NCI-H2171 (cell line): ENCODE measurements at regions not wholly inside any gene's neighbourhood (a gene's known extent, or its start where the extent isn't known, plus 50 kb on each side); places are given as distances from the start of the nearest gene placed in this dataset.
"Not testable (repeated sequence)": the region's sequence is repeated elsewhere in the genome, so short reads cannot be mapped to it uniquely, and the experiment has no call there.

Experiments used
- DNase-seq: peaks from one replicate; lab custom pipeline; 2025; lab: John Stamatoyannopoulos, UW

GRCh38 chr12:58310809-58311622 is 369.6 kb downstream of the ATP23 start:
- DNase-seq, result no peak

GRCh38 chr12:58313091-58313855 is 371.9 kb downstream of the ATP23 start:
- DNase-seq, result no peak

- DNase-seq, result no peak
These were observed 373.2 kb downstream of the ATP23 start for GRCh38 chr12:58314610-58315009.

GRCh38 chr12:58316926-58317325 is 375.6 kb downstream of the ATP23 start:
- no peak for DNase-seq

GRCh38 chr12:58321414-58321813 is 380.0 kb downstream of the ATP23 start:
- DNase-seq, result no peak

GRCh38 chr12:58323676-58324075 is 382.3 kb downstream of the ATP23 start:
- DNase-seq, result no peak

- DNase-seq, result no peak
These were observed 384.2 kb downstream of the ATP23 start for GRCh38 chr12:58325561-58325960.

- DNase-seq, result no peak
These were observed 385.2 kb downstream of the ATP23 start for GRCh38 chr12:58326534-58326933.

- not testable (repeated sequence) for DNase-seq
These were observed 395.3 kb downstream of the ATP23 start for GRCh38 chr12:58336581-58337242.

GRCh38 chr12:58337539-58337938 is 396.2 kb downstream of the ATP23 start:
- DNase-seq, result not testable (repeated sequence)

- peak; percentile 93 for DNase-seq
These were observed 400.4 kb downstream of the ATP23 start for GRCh38 chr12:58341791-58342190.

GRCh38 chr12:58342736-58343135 is 401.4 kb downstream of the ATP23 start:
- DNase-seq, result no peak

GRCh38 chr12:58346032-58346632 is 404.8 kb downstream of the ATP23 start:
- DNase-seq, result peak; percentile 46

- no peak for DNase-seq
These were observed 405.8 kb downstream of the ATP23 start for GRCh38 chr12:58347188-58347587.

GRCh38 chr12:58347691-58348090 is 406.3 kb downstream of the ATP23 start:
- DNase-seq, result no peak

- DNase-seq, result no peak
These were observed 407.8 kb downstream of the ATP23 start for GRCh38 chr12:58349161-58349560.

- no peak for DNase-seq
These were observed 415.4 kb downstream of the ATP23 start for GRCh38 chr12:58356794-58357193.

GRCh38 chr12:58357511-58357910 is 416.1 kb downstream of the ATP23 start:
- DNase-seq, result no peak

- DNase-seq, result no peak
These were observed 417.0 kb downstream of the ATP23 start for GRCh38 chr12:58358369-58358768.

GRCh38 chr12:58359084-58359483 is 417.7 kb downstream of the ATP23 start:
- no peak for DNase-seq

GRCh38 chr12:58361056-58361455 is 419.7 kb downstream of the ATP23 start:
- DNase-seq, result no peak

- no peak for DNase-seq
These were observed 422.6 kb downstream of the ATP23 start for GRCh38 chr12:58363971-58364370.
